ENCODE measurements at regions not wholly inside any gene's neighbourhood (a gene's known extent, or its start where the extent isn't known, plus 50 kb on each side); places are given as distances from the start of the nearest gene placed in this dataset.

- H3K27ac Mint-ChIP-seq: no peak overlapping the region
- no peak for DNase-seq
- no peaks in the 10 kb centered on the region for H3K27me3 Mint-ChIP-seq
- CTCF ChIA-PET: no interaction called here
- POLR2A ChIA-PET: no interaction called here
- no peak overlapping the region for H3K4me3 Mint-ChIP-seq
- no peaks in the 10 kb centered on the region for H3K9me3 Mint-ChIP-seq
- H3K36me3 Mint-ChIP-seq (ENCODE audit: low read depth): no peaks in the 10 kb centered on the region
- no peaks in the 10 kb centered on the region for H3K4me1 Mint-ChIP-seq
Measured at GRCh38 chr6:93057584-93057983, 361.8 kb downstream of the EPHA7 start.

- H3K4me3 Mint-ChIP-seq: no peak overlapping the region
- no peak overlapping the region for H3K27ac Mint-ChIP-seq
- no peaks in the 10 kb centered on the region for H3K27me3 Mint-ChIP-seq
- no peaks in the 10 kb centered on the region for H3K36me3 Mint-ChIP-seq (ENCODE audit: low read depth)
- no peak for DNase-seq
- ChIA-PET CTCF (no interaction called here), POLR2A (no interaction called here)
- no peaks in the 10 kb centered on the region for H3K9me3 Mint-ChIP-seq
- no peaks in the 10 kb centered on the region for H3K4me1 Mint-ChIP-seq
Measured at GRCh38 chr6:93048381-93048780, 371.0 kb downstream of the EPHA7 start.

DNA sequence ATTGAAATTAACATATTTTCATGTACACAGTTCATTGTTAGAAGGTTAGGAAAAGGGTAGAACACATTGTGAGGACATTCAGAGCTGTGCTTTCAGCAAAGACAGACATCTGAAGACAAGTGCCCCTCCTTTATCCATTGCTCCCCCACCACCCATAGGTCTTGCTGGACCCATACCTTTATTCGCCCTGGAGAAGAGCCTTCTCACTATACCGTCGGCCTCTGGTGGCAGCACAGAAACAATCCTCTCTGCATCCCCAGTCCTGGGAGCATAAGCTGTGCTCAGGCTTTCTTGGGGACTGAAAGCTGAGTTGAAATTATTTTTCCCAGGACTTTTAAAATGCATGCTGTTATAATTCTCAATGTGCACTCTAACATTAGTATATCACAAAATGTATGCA, 372.3 kb downstream of the EPHA7 start:
- Mint-ChIP-seq H3K4me1 (no peaks in the 10 kb centered on the region), H3K36me3 (ENCODE audit: low read depth) (no peaks in the 10 kb centered on the region), H3K27ac (no peak overlapping the region), H3K27me3 (no peaks in the 10 kb centered on the region), H3K4me3 (no peak overlapping the region), H3K9me3 (no peaks in the 10 kb centered on the region)
- no peak for DNase-seq
- CTCF ChIA-PET: no interaction called here
- POLR2A ChIA-PET: no interaction called here

GRCh38 chr6:93045156-93045555, 374.2 kb downstream of the EPHA7 start:
- DNase-seq: no peak
- Mint-ChIP-seq H3K4me3 (no peak overlapping the region), H3K4me1 (no peaks in the 10 kb centered on the region), H3K9me3 (no peaks in the 10 kb centered on the region), H3K36me3 (ENCODE audit: low read depth) (no peaks in the 10 kb centered on the region), H3K27me3 (no peaks in the 10 kb centered on the region), H3K27ac (no peak overlapping the region)
- ChIA-PET POLR2A (no interaction called here), CTCF (no interaction called here)

DNA sequence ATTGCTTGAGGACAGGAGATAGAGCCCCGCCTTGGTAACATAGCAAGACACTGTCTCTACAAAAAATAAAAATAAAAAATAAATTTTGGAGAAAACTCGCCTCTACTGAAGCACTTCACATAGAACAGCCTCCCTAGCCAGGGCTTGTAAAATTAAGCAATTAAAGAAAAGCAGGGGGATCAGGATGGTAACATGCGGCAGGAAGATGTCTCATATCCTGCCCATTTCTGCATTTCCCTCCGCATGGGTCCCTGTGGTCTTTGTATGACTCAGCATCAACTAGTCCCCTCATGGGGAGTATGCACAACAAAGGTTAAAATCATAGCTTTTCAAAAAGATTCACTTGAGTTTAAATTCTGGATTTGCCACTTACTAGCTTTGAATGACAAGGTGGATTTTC, 379.0 kb downstream of the EPHA7 start:
- no peak for DNase-seq
- ChIA-PET POLR2A (no interaction called here), CTCF (interaction anchor here (0.6 kb wide), 1 partner anchor 1879 kb away, joined by 4 read pairs; no protein-coding TSS in a partner anchor)
- peaks cover 10% of the 10 kb centered on the region for H3K9me3 Mint-ChIP-seq
- H3K4me1 Mint-ChIP-seq: no peaks in the 10 kb centered on the region
- H3K27ac Mint-ChIP-seq: no peak overlapping the region
- H3K4me3 Mint-ChIP-seq: no peak overlapping the region
- H3K36me3 Mint-ChIP-seq (ENCODE audit: low read depth): no peaks in the 10 kb centered on the region
- no peaks in the 10 kb centered on the region for H3K27me3 Mint-ChIP-seq

GRCh38 chr6:93036835-93037234, 382.5 kb downstream of the EPHA7 start:
- POLR2A ChIA-PET: no interaction called here
- Mint-ChIP-seq H3K9me3 (peaks cover 10% of the 10 kb centered on the region), H3K4me3 (no peak overlapping the region)

GRCh38 chr6:93035756-93036155, 383.6 kb downstream of the EPHA7 start:
- DNase-seq: no peak
- no peak overlapping the region for H3K4me3 Mint-ChIP-seq
- CTCF ChIA-PET: no interaction called here
- no peaks in the 10 kb centered on the region for H3K36me3 Mint-ChIP-seq (ENCODE audit: low read depth)
- H3K27me3 Mint-ChIP-seq: no peaks in the 10 kb centered on the region
- no peaks in the 10 kb centered on the region for H3K4me1 Mint-ChIP-seq
- POLR2A ChIA-PET: no interaction called here
- peaks cover 11% of the 10 kb centered on the region for H3K9me3 Mint-ChIP-seq
- no peak overlapping the region for H3K27ac Mint-ChIP-seq

More at GRCh38 chr6:93036835-93037234, 382.5 kb downstream of the EPHA7 start:
- H3K4me1 Mint-ChIP-seq: no peaks in the 10 kb centered on the region
- CTCF ChIA-PET: no interaction called here
- no peaks in the 10 kb centered on the region for H3K36me3 Mint-ChIP-seq (ENCODE audit: low read depth)
- H3K27me3 Mint-ChIP-seq: no peaks in the 10 kb centered on the region
- no peak overlapping the region for H3K27ac Mint-ChIP-seq
- DNase-seq: no peak

- Mint-ChIP-seq H3K4me1 (no peaks in the 10 kb centered on the region), H3K27ac (no peak overlapping the region), H3K4me3 (no peak overlapping the region), H3K27me3 (no peaks in the 10 kb centered on the region), H3K36me3 (ENCODE audit: low read depth) (no peaks in the 10 kb centered on the region), H3K9me3 (peaks cover 3% of the 10 kb centered on the region)
- POLR2A ChIA-PET: no interaction called here
- CTCF ChIA-PET: no interaction called here
- no peak for DNase-seq
Measured at GRCh38 chr6:93021235-93021915, 398.0 kb downstream of the EPHA7 start.

GRCh38 chr6:93017626-93018025, 401.7 kb downstream of the EPHA7 start:
- Mint-ChIP-seq H3K27me3 (no peaks in the 10 kb centered on the region), H3K9me3 (no peaks in the 10 kb centered on the region), H3K4me3 (no peak overlapping the region), H3K36me3 (ENCODE audit: low read depth) (no peaks in the 10 kb centered on the region), H3K27ac (no peak overlapping the region), H3K4me1 (no peaks in the 10 kb centered on the region)
- no peak for DNase-seq
- CTCF ChIA-PET: no interaction called here
- POLR2A ChIA-PET: no interaction called here

DNA sequence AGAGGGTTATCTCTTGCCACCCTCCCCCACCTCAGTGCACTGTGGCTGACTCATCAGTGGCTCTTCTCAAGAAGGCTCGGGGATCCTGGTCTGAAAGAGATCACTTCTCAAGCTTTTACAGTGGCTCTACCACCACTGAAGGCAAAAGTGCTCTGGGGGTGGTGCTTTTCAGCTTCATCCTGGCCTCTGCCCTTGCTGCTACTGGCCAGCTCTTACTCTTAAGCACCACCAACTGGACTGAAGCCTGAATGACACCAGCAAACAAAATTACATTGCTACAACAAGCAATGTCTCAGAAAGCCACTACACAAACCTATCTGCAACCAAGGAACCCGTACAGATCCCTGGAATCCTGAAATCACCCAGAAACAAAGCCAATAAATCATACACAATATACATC, 402.1 kb downstream of the EPHA7 start:
- Mint-ChIP-seq H3K4me3 (no peak overlapping the region), H3K36me3 (ENCODE audit: low read depth) (no peaks in the 10 kb centered on the region), H3K27ac (no peak overlapping the region), H3K9me3 (no peaks in the 10 kb centered on the region), H3K27me3 (no peaks in the 10 kb centered on the region), H3K4me1 (no peaks in the 10 kb centered on the region)
- DNase-seq: no peak
- CTCF ChIA-PET: no interaction called here
- POLR2A ChIA-PET: no interaction called here

GRCh38 chr6:93013054-93013453, 406.3 kb downstream of the EPHA7 start:
- Mint-ChIP-seq H3K27ac (no peak overlapping the region), H3K4me1 (no peaks in the 10 kb centered on the region), H3K9me3 (no peaks in the 10 kb centered on the region), H3K27me3 (no peaks in the 10 kb centered on the region), H3K36me3 (ENCODE audit: low read depth) (no peaks in the 10 kb centered on the region), H3K4me3 (no peak overlapping the region)
- POLR2A ChIA-PET: no interaction called here
- DNase-seq: no peak
- CTCF ChIA-PET: interaction anchor here (0.6 kb wide), 1 partner anchor 114 kb away, joined by 3 read pairs; no protein-coding TSS in a partner anchor

GRCh38 chr6:93008375-93008774, 411.0 kb downstream of the EPHA7 start:
- no peaks in the 10 kb centered on the region for H3K36me3 Mint-ChIP-seq (ENCODE audit: low read depth)
- no peak overlapping the region for H3K4me3 Mint-ChIP-seq
- no peaks in the 10 kb centered on the region for H3K27me3 Mint-ChIP-seq
- no peak overlapping the region for H3K27ac Mint-ChIP-seq
- POLR2A ChIA-PET: no interaction called here
- no peaks in the 10 kb centered on the region for H3K4me1 Mint-ChIP-seq
- CTCF ChIA-PET: no interaction called here
- no peaks in the 10 kb centered on the region for H3K9me3 Mint-ChIP-seq
- DNase-seq: no peak

GRCh38 chr6:92989656-92990055, 429.7 kb downstream of the EPHA7 start:
- Mint-ChIP-seq H3K27me3 (no peaks in the 10 kb centered on the region), H3K27ac (no peak overlapping the region), H3K4me3 (no peak overlapping the region), H3K9me3 (peaks cover 2% of the 10 kb centered on the region), H3K4me1 (no peaks in the 10 kb centered on the region), H3K36me3 (ENCODE audit: low read depth) (no peaks in the 10 kb centered on the region)
- DNase-seq: no peak
- ChIA-PET POLR2A (no interaction called here), CTCF (no interaction called here)

- Mint-ChIP-seq H3K36me3 (ENCODE audit: low read depth) (no peaks in the 10 kb centered on the region), H3K27me3 (no peaks in the 10 kb centered on the region), H3K27ac (no peak overlapping the region)
Measured at GRCh38 chr6:92979281-92979680, 440.1 kb downstream of the EPHA7 start.

More at GRCh38 chr6:92979281-92979680, 440.1 kb downstream of the EPHA7 start:
- DNase-seq: no peak
- ChIA-PET POLR2A (no interaction called here), CTCF (no interaction called here)
- Mint-ChIP-seq H3K9me3 (peaks cover 3% of the 10 kb centered on the region), H3K4me1 (no peaks in the 10 kb centered on the region), H3K4me3 (no peak overlapping the region)
